ENCODE measurements at regions not wholly inside any gene's neighbourhood (a gene's known extent, or its start where the extent isn't known, plus 50 kb on each side); places are given as distances from the start of the nearest gene placed in this dataset.

- TF ChIP-seq, protein P1, sequence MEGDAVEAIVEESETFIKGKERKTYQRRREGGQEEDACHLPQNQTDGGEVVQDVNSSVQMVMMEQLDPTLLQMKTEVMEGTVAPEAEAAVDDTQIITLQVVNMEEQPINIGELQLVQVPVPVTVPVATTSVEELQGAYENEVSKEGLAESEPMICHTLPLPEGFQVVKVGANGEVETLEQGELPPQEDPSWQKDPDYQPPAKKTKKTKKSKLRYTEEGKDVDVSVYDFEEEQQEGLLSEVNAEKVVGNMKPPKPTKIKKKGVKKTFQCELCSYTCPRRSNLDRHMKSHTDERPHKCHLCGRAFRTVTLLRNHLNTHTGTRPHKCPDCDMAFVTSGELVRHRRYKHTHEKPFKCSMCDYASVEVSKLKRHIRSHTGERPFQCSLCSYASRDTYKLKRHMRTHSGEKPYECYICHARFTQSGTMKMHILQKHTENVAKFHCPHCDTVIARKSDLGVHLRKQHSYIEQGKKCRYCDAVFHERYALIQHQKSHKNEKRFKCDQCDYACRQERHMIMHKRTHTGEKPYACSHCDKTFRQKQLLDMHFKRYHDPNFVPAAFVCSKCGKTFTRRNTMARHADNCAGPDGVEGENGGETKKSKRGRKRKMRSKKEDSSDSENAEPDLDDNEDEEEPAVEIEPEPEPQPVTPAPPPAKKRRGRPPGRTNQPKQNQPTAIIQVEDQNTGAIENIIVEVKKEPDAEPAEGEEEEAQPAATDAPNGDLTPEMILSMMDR (IDR thresholded peaks at IDR 0.05), result no peak
- TF ChIP-seq POLR2A (IDR thresholded peaks at IDR 0.05), result no peak
These were observed 390.3 kb upstream of the DCN start for GRCh38 chr12:91572869-91573268.
